Fibroblast of skin of left quadriceps (primary cell): ENCODE measurements at regions not wholly inside any gene's neighbourhood (a gene's known extent, or its start where the extent isn't known, plus 50 kb on each side); places are given as distances from the start of the nearest gene placed in this dataset.

Experiments
- DNase-seq, 2 experiments: peaks; one replicate each; pipeline ENCODE4 v3.0.0-alpha.2; 2013; ENCODE audit warnings: low read depth in 2 of 2

GRCh38 chr1:177487481-177487880 is 316.7 kb downstream of the BRINP2 start:
- no peak for DNase-seq

- no peak for DNase-seq
Measured at GRCh38 chr1:177480741-177481305, 310.1 kb downstream of the BRINP2 start.

GRCh38 chr1:177479600-177479999 is 308.8 kb downstream of the BRINP2 start:
- no peak for DNase-seq

GRCh38 chr1:177476676-177477075 is 305.9 kb downstream of the BRINP2 start:
- DNase-seq, result no peak

- no peak for DNase-seq
Measured at GRCh38 chr1:177472567-177472966, 301.8 kb downstream of the BRINP2 start.

GRCh38 chr1:177471244-177471643 is 300.5 kb downstream of the BRINP2 start:
- DNase-seq, result peak in 1 of 2 experiments; percentile 9

- no peak for DNase-seq
Measured at GRCh38 chr1:177469519-177469918, 298.8 kb downstream of the BRINP2 start.

- no peak for DNase-seq
Measured at GRCh38 chr1:177466286-177466685, 295.5 kb downstream of the BRINP2 start.

GRCh38 chr1:177464686-177465085 is 293.9 kb downstream of the BRINP2 start:
- no peak for DNase-seq

GRCh38 chr1:177451191-177451590 is 280.4 kb downstream of the BRINP2 start:
- no peak for DNase-seq

- no peak for DNase-seq
Measured at GRCh38 chr1:177448652-177449357, 278.0 kb downstream of the BRINP2 start.

GRCh38 chr1:177448036-177448615 is 277.4 kb downstream of the BRINP2 start:
- DNase-seq, result no peak

- no peak for DNase-seq
Measured at GRCh38 chr1:177444997-177445746, 274.4 kb downstream of the BRINP2 start.

GRCh38 chr1:177443003-177443402 is 272.2 kb downstream of the BRINP2 start:
- no peak for DNase-seq

GRCh38 chr1:177442584-177442983 is 271.8 kb downstream of the BRINP2 start:
- no peak for DNase-seq

GRCh38 chr1:177441281-177441680 is 270.5 kb downstream of the BRINP2 start:
- peak; percentile 56 to 62 for DNase-seq

- DNase-seq, result no peak
Measured at GRCh38 chr1:177440821-177441220, 270.1 kb downstream of the BRINP2 start.

- no peak for DNase-seq
Measured at GRCh38 chr1:177439301-177439700, 268.5 kb downstream of the BRINP2 start.

- no peak for DNase-seq
Measured at GRCh38 chr1:177435364-177435763, 264.6 kb downstream of the BRINP2 start.

GRCh38 chr1:177432897-177433296 is 262.1 kb downstream of the BRINP2 start:
- DNase-seq, result no peak

GRCh38 chr1:177431123-177431522 is 260.4 kb downstream of the BRINP2 start:
- DNase-seq, result no peak

- DNase-seq, result no peak
Measured at GRCh38 chr1:177429234-177429633, 258.5 kb downstream of the BRINP2 start.

GRCh38 chr1:177427811-177428210 is 257.1 kb downstream of the BRINP2 start:
- no peak for DNase-seq
